H9 (cell line): ENCODE measurements at regions not wholly inside any gene's neighbourhood (a gene's known extent, or its start where the extent isn't known, plus 50 kb on each side); places are given as distances from the start of the nearest gene placed in this dataset.

Experiments
- DNase-seq: peaks from one replicate; pipeline ENCODE4 v3.0.0-alpha.2; 2017
- H2AFZ ChIP-seq: one replicate; pipeline ENCODE4 v1.6.1; 2013; ENCODE audit warnings: mild to moderate bottlenecking, low read length, control low read depth, moderate library complexity
- H2AK5ac ChIP-seq: 2 replicates; pipeline ENCODE4 v1.6.1; 2013; ENCODE audit warnings: low read length, control low read depth, mixed read lengths; ENCODE audit not compliant: insufficient read length
- H2BK120ac ChIP-seq: one replicate; pipeline ENCODE4 v1.6.1; 2013; ENCODE audit warnings: low read depth, mild to moderate bottlenecking, low read length, control low read depth, inconsistent platforms; ENCODE audit not compliant: poor library complexity, severe bottlenecking
- H2BK12ac ChIP-seq: 2 replicates; pipeline ENCODE4 v1.6.1; 2013; ENCODE audit warnings: low read length, control low read depth, mixed read lengths, low read depth; ENCODE audit not compliant: insufficient read length
- H2BK15ac ChIP-seq: 2 replicates; pipeline ENCODE4 v1.6.1; 2013; ENCODE audit warnings: low read depth, low read length, control low read depth
- H2BK20ac ChIP-seq: one replicate; pipeline ENCODE4 v1.6.1; 2013; ENCODE audit warnings: low read depth, mild to moderate bottlenecking, low read length, control low read depth, inconsistent platforms; ENCODE audit not compliant: poor library complexity, severe bottlenecking
- H2BK5ac ChIP-seq: 2 replicates; pipeline ENCODE4 v1.6.1; 2013; ENCODE audit warnings: low read length, control low read depth, mixed read lengths; ENCODE audit not compliant: insufficient read length
- H3K14ac ChIP-seq: 2 replicates; pipeline ENCODE4 v1.6.1; 2013; ENCODE audit warnings: low read length, control low read depth; ENCODE audit not compliant: insufficient read depth
- H3K18ac ChIP-seq: 2 replicates; pipeline ENCODE4 v1.6.1; 2013; ENCODE audit warnings: low read depth, mild to moderate bottlenecking, mixed read lengths, low read length, control low read depth; ENCODE audit not compliant: insufficient read length
- H3K23ac ChIP-seq: 2 replicates; pipeline ENCODE4 v1.6.1; 2013; ENCODE audit warnings: low read length, control low read depth, mixed read lengths, low read depth; ENCODE audit not compliant: insufficient read length
- H3K23me2 ChIP-seq: 2 replicates; pipeline ENCODE4 v1.6.1; 2013; ENCODE audit warnings: low read depth, mild to moderate bottlenecking, mixed read lengths, low read length, control low read depth; ENCODE audit not compliant: insufficient read length, poor library complexity, severe bottlenecking
- H3K27ac ChIP-seq: 2 replicates; pipeline ENCODE4 v1.5.1; 2013; ENCODE audit warnings: low read length, control low read depth, mixed read lengths, low read depth; ENCODE audit not compliant: insufficient read length
- H3K27me3 ChIP-seq: 2 replicates; pipeline ENCODE4 v1.6.1; 2013; ENCODE audit warnings: low read length, control low read depth, inconsistent platforms; ENCODE audit not compliant: insufficient read depth
- H3K4ac ChIP-seq: 2 replicates; pipeline ENCODE4 v1.6.1; 2013; ENCODE audit warnings: low read depth, mild to moderate bottlenecking, control low read depth, inconsistent platforms, low read length, moderate library complexity
- H3K4me1 ChIP-seq: 2 replicates; pipeline ENCODE4 v1.6.1; 2013; ENCODE audit warnings: low read length, control low read depth, inconsistent platforms; ENCODE audit not compliant: insufficient read depth
- H3K4me2 ChIP-seq: 2 replicates; pipeline ENCODE4 v1.6.1; 2013; ENCODE audit warnings: low read length, control low read depth, mixed read lengths; ENCODE audit not compliant: insufficient read length, insufficient read depth
- H3K56ac ChIP-seq: 2 replicates; pipeline ENCODE4 v1.6.1; 2013; ENCODE audit warnings: low read depth, mild to moderate bottlenecking, mixed read lengths, low read length, control low read depth; ENCODE audit not compliant: insufficient read length
- H3K79me1 ChIP-seq: 2 replicates; pipeline ENCODE4 v1.6.1; 2013; ENCODE audit warnings: low read depth, mild to moderate bottlenecking, moderate library complexity, low read length, control low read depth, inconsistent platforms; ENCODE audit not compliant: insufficient read depth, poor library complexity, severe bottlenecking
- H3K79me2 ChIP-seq: 2 replicates; pipeline ENCODE4 v1.6.1; 2013; ENCODE audit warnings: low read length, control low read depth, inconsistent platforms; ENCODE audit not compliant: insufficient read depth
- H3K9ac ChIP-seq: 2 replicates; pipeline ENCODE4 v1.6.1; 2013; ENCODE audit warnings: low read length, control low read depth, mixed read lengths; ENCODE audit not compliant: insufficient read length; ENCODE audit errors: extremely low read depth
- H3K9me3 ChIP-seq: one replicate; pipeline ENCODE4 v1.6.1; 2013; ENCODE audit warnings: low read depth, low read length, inconsistent platforms; ENCODE audit not compliant: control insufficient read depth
- H3T11ph ChIP-seq: one replicate; pipeline ENCODE4 v1.6.1; 2013; ENCODE audit warnings: mild to moderate bottlenecking, low read length, control low read depth, inconsistent platforms
- H4K20me1 ChIP-seq: one replicate; pipeline ENCODE4 v1.6.1; 2013; ENCODE audit not compliant: control insufficient read depth, insufficient read length, insufficient read depth
- H4K5ac ChIP-seq: 2 replicates; pipeline ENCODE4 v1.6.1; 2013; ENCODE audit warnings: low read depth, mild to moderate bottlenecking, mixed read lengths, low read length, control low read depth; ENCODE audit not compliant: insufficient read length
- H4K8ac ChIP-seq: replicated peaks from 2 replicates; pipeline ENCODE4 v1.6.1; 2013; ENCODE audit warnings: low read length, control low read depth, mixed read lengths, low read depth; ENCODE audit not compliant: insufficient read length
- H4K91ac ChIP-seq: 2 replicates; pipeline ENCODE4 v1.6.1; 2013; ENCODE audit warnings: low read depth, mild to moderate bottlenecking, moderate library complexity, mixed read lengths, low read length, control low read depth; ENCODE audit not compliant: insufficient read length
- H3K27ac Mint-ChIP-seq, 3 experiments: 2 replicates in 2 of 3; 3 replicates in 1 of 3; pipeline ENCODE4 v1.8.0; 2020 to 2021; ENCODE audit warnings: mixed read lengths in 3 of 3, mild to moderate bottlenecking in 1 of 3, moderate library complexity in 1 of 3
- H3K27me3 Mint-ChIP-seq: 2 replicates; pipeline ENCODE4 v1.8.0; 2021; ENCODE audit warnings: low read depth, mild to moderate bottlenecking, moderate library complexity, mixed read lengths
- H3K36me3 Mint-ChIP-seq, 3 experiments: 2 replicates in 2 of 3; 3 replicates in 1 of 3; pipeline ENCODE4 v1.8.0; 2020 to 2021; ENCODE audit warnings: low read depth in 3 of 3, mixed read lengths in 3 of 3; ENCODE audit not compliant: insufficient read depth in 1 of 3
- H3K4me1 Mint-ChIP-seq, 2 experiments: 2 replicates each; pipeline ENCODE4 v1.8.0; 2020; ENCODE audit warnings: mixed read lengths in 2 of 2
- H3K4me3 Mint-ChIP-seq, 2 experiments: 2 replicates in 1 of 2; 3 replicates in 1 of 2; pipeline ENCODE4 v1.8.0; 2020 to 2021; ENCODE audit warnings: mild to moderate bottlenecking in 2 of 2, mixed read lengths in 2 of 2, moderate library complexity in 1 of 2
- H3K9me3 Mint-ChIP-seq, 2 experiments: 2 replicates in 1 of 2; 3 replicates in 1 of 2; pipeline ENCODE4 v1.8.0; 2020; ENCODE audit warnings: mild to moderate bottlenecking in 2 of 2, mixed read lengths in 2 of 2, moderate library complexity in 1 of 2
- WGBS: extraction: QIAGEN DNeasy Blood & Tissue Kit; methylation state at CpG from one replicate; pipeline ENCODE4 v1.1.7; 2013; ENCODE audit warnings: missing lambda C conversion rate, low lambda C conversion rate, mixed read lengths; ENCODE audit not compliant: insufficient read length; ENCODE audit errors: extremely low coverage; 5-methylcytosine and 5-hydroxymethylcytosine counted together
- TF ChIP-seq, protein P1 (sequence below): fragments of 200-600 bp; sonication (generic); conservative IDR thresholded peaks from 3 replicates; pipeline ENCODE4 v1.8.0; 2021; ENCODE audit warnings: antibody characterized with exemption, mild to moderate bottlenecking

DNA sequence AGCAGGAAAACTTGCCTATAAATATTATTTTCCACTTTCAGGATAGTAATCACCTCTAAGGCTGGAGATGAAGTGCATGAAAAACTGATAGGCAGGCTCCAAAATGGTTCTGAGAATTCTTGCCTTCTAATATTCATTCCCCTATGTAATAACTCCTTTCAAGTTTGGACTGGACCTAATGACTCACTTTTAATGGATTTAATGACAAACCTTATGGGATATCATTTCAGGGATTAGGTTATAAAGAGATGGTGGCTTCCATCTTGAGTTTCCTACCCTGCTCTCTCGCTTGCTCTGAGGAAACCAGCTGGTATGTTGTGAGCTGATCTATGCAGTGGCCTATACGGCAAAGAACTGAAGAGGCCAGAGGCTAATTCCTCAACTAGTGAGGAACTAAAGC lies 192.0 kb downstream of the BCHE start:
- H2AFZ ChIP-seq: no peak overlapping the region
- DNase-seq: no peak
- Mint-ChIP-seq H3K4me3 (no peak overlapping the region), H3K4me1 (no peaks in the 10 kb centered on the region), H3K9me3 (peaks cover 0 to 2% of the 10 kb centered on the region in 2 experiments; a peak in 2 of 5 replicates), H3K27me3 (no peaks in the 10 kb centered on the region), H3K36me3 (no peaks in the 10 kb centered on the region), H3K27ac (no peak overlapping the region)
- H2BK15ac ChIP-seq: no peak overlapping the region
- H3T11ph ChIP-seq: no peak overlapping the region
- no peaks in the 10 kb centered on the region for H3K9me3 ChIP-seq
- WGBS: no CpG with 5 or more reads among the region's 2 CpGs
- H3K79me1 ChIP-seq: no peaks in the 10 kb centered on the region
- no peaks in the 10 kb centered on the region for H3K23me2 ChIP-seq
- no peak overlapping the region for H3K4ac ChIP-seq
- H3K4me1 ChIP-seq: no peaks in the 10 kb centered on the region
- H2AK5ac ChIP-seq: no peak overlapping the region
- H4K20me1 ChIP-seq: no peaks in the 10 kb centered on the region
- H3K79me2 ChIP-seq: no peaks in the 10 kb centered on the region
- TF ChIP-seq, protein P1, sequence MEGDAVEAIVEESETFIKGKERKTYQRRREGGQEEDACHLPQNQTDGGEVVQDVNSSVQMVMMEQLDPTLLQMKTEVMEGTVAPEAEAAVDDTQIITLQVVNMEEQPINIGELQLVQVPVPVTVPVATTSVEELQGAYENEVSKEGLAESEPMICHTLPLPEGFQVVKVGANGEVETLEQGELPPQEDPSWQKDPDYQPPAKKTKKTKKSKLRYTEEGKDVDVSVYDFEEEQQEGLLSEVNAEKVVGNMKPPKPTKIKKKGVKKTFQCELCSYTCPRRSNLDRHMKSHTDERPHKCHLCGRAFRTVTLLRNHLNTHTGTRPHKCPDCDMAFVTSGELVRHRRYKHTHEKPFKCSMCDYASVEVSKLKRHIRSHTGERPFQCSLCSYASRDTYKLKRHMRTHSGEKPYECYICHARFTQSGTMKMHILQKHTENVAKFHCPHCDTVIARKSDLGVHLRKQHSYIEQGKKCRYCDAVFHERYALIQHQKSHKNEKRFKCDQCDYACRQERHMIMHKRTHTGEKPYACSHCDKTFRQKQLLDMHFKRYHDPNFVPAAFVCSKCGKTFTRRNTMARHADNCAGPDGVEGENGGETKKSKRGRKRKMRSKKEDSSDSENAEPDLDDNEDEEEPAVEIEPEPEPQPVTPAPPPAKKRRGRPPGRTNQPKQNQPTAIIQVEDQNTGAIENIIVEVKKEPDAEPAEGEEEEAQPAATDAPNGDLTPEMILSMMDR: no peak
- no peak overlapping the region for H2BK5ac ChIP-seq
- no peak overlapping the region for H2BK12ac ChIP-seq
- H3K4me2 ChIP-seq: no peak overlapping the region
- no peak overlapping the region for H3K23ac ChIP-seq
- no peak overlapping the region for H4K5ac ChIP-seq
- no peak overlapping the region for H3K18ac ChIP-seq
- no peaks in the 10 kb centered on the region for H3K27me3 ChIP-seq
- no peak overlapping the region for H3K27ac ChIP-seq
- H4K91ac ChIP-seq: no peak overlapping the region
- no peak overlapping the region for H3K14ac ChIP-seq
- H4K8ac ChIP-seq: no peak overlapping the region
- no peak overlapping the region for H3K9ac ChIP-seq
- H2BK20ac ChIP-seq: no peak overlapping the region
- H2BK120ac ChIP-seq: no peak overlapping the region
- no peak overlapping the region for H3K56ac ChIP-seq
